ENCODE measurements at regions not wholly inside any gene's neighbourhood (a gene's known extent, or its start where the extent isn't known, plus 50 kb on each side); places are given as distances from the start of the nearest gene placed in this dataset.

- H4K20me1 ChIP-seq (ENCODE audit: insufficient read depth, low read length, poor library complexity, severe bottlenecking), result no peaks in the 10 kb centered on the region
- H3K9me2 ChIP-seq (replicated peaks; ENCODE audit: low read depth, low read length), result no peaks in the 10 kb centered on the region
- H3K27me3 ChIP-seq (ENCODE audit: insufficient read depth, low read length, poor library complexity, severe bottlenecking), result no peaks in the 10 kb centered on the region
- no peaks in the 10 kb centered on the region for H3K9me3 ChIP-seq (ENCODE audit: insufficient read depth, low read depth, low read length)
- no peak overlapping the region for H2AFZ ChIP-seq (ENCODE audit: low read length)
- TF ChIP-seq CTCF (conservative IDR thresholded peaks at IDR 0.05; ENCODE audit: low read length), result no peak
- no peak for TF ChIP-seq EZH2phosphoT487 (IDR thresholded peaks at IDR 0.05; ENCODE audit: borderline replicate concordance)
- no peaks in the 10 kb centered on the region for H3K36me3 ChIP-seq (ENCODE audit: insufficient read depth, low read length)
- H3F3A ChIP-seq (ENCODE audit: low read depth), result no peaks in the 10 kb centered on the region
- H3K4me2 ChIP-seq (ENCODE audit: low read depth, low read length, poor library complexity, severe bottlenecking), result no peak overlapping the region
- H3K79me2 ChIP-seq (ENCODE audit: insufficient read depth, low read length), result no peaks in the 10 kb centered on the region
- no peak overlapping the region for H3K9ac ChIP-seq (ENCODE audit: low read depth, low read length, poor library complexity, severe bottlenecking)
- no peak overlapping the region for H3K4me3 ChIP-seq (ENCODE audit: low read length, poor library complexity, severe bottlenecking)
- no peaks in the 10 kb centered on the region for H3K4me1 ChIP-seq (ENCODE audit: insufficient read depth, low read length, poor library complexity, severe bottlenecking)
Observed at GRCh38 chr5:179478624-179479023, 71.7 kb upstream of the RUFY1 start.

GRCh38 chr5:179475208-179475751, 75.1 kb upstream of the RUFY1 start:
- no peaks in the 10 kb centered on the region for H3F3A ChIP-seq (ENCODE audit: low read depth)
- TF ChIP-seq EZH2phosphoT487 (IDR thresholded peaks at IDR 0.05; ENCODE audit: borderline replicate concordance) (no peak), CTCF (conservative IDR thresholded peaks at IDR 0.05; ENCODE audit: low read length) (no peak)
- H3K36me3 ChIP-seq (ENCODE audit: insufficient read depth, low read length), result no peaks in the 10 kb centered on the region
- H3K4me2 ChIP-seq (ENCODE audit: low read depth, low read length, poor library complexity, severe bottlenecking), result no peak overlapping the region
- H4K20me1 ChIP-seq (ENCODE audit: insufficient read depth, low read length, poor library complexity, severe bottlenecking), result no peaks in the 10 kb centered on the region
- no peaks in the 10 kb centered on the region for H3K4me1 ChIP-seq (ENCODE audit: insufficient read depth, low read length, poor library complexity, severe bottlenecking)
- no peaks in the 10 kb centered on the region for H3K9me3 ChIP-seq (ENCODE audit: insufficient read depth, low read depth, low read length)
- H3K79me2 ChIP-seq (ENCODE audit: insufficient read depth, low read length), result no peaks in the 10 kb centered on the region
- H3K9me2 ChIP-seq (replicated peaks; ENCODE audit: low read depth, low read length), result no peaks in the 10 kb centered on the region
- no peaks in the 10 kb centered on the region for H3K27me3 ChIP-seq (ENCODE audit: insufficient read depth, low read length, poor library complexity, severe bottlenecking)
- H3K9ac ChIP-seq (ENCODE audit: low read depth, low read length, poor library complexity, severe bottlenecking), result no peak overlapping the region
- H2AFZ ChIP-seq (ENCODE audit: low read length), result no peak overlapping the region
- H3K4me3 ChIP-seq (ENCODE audit: low read length, poor library complexity, severe bottlenecking), result no peak overlapping the region

- Histone ChIP-seq H3F3A (ENCODE audit: low read depth) (no peaks in the 10 kb centered on the region), H2AFZ (ENCODE audit: low read length) (no peak overlapping the region), H3K36me3 (ENCODE audit: insufficient read depth, low read length) (no peaks in the 10 kb centered on the region), H3K4me3 (ENCODE audit: low read length, poor library complexity, severe bottlenecking) (no peak overlapping the region), H3K4me1 (ENCODE audit: insufficient read depth, low read length, poor library complexity, severe bottlenecking) (no peaks in the 10 kb centered on the region), H3K79me2 (ENCODE audit: insufficient read depth, low read length) (no peaks in the 10 kb centered on the region), H3K9me2 (replicated peaks; ENCODE audit: low read depth, low read length) (no peaks in the 10 kb centered on the region), H3K27me3 (ENCODE audit: insufficient read depth, low read length, poor library complexity, severe bottlenecking) (no peaks in the 10 kb centered on the region), H3K9me3 (ENCODE audit: insufficient read depth, low read depth, low read length) (no peaks in the 10 kb centered on the region), H3K9ac (ENCODE audit: low read depth, low read length, poor library complexity, severe bottlenecking) (no peak overlapping the region), H3K4me2 (ENCODE audit: low read depth, low read length, poor library complexity, severe bottlenecking) (no peak overlapping the region), H4K20me1 (ENCODE audit: insufficient read depth, low read length, poor library complexity, severe bottlenecking) (no peaks in the 10 kb centered on the region)
- no peak for TF ChIP-seq EZH2phosphoT487 (IDR thresholded peaks at IDR 0.05; ENCODE audit: borderline replicate concordance)
- TF ChIP-seq CTCF (conservative IDR thresholded peaks at IDR 0.05; ENCODE audit: low read length), result no peak
Observed at GRCh38 chr5:179472641-179473040, 77.7 kb upstream of the RUFY1 start.
